ENCODE measurements at regions not wholly inside any gene's neighbourhood (a gene's known extent, or its start where the extent isn't known, plus 50 kb on each side); places are given as distances from the start of the nearest gene placed in this dataset.
"Not testable (repeated sequence)": the region's sequence is repeated elsewhere in the genome, so short reads cannot be mapped to it uniquely, and the experiment has no call there.

- not testable (repeated sequence) for TF ChIP-seq POLR2A (IDR thresholded peaks at IDR 0.05); CTCF (IDR thresholded peaks at IDR 0.05 in 4 of 5, conservative IDR thresholded peaks at IDR 0.05 in 1 of 5)
Observed at GRCh38 chr13:48883786-48884185, 91.9 kb upstream of the FNDC3A start.
